Duodenal mucosa (tissue), 2 donors: ENCODE measurements at regions not wholly inside any gene's neighbourhood (a gene's known extent, or its start where the extent isn't known, plus 50 kb on each side); places are given as distances from the start of the nearest gene placed in this dataset.
"Not testable (repeated sequence)": the region's sequence is repeated elsewhere in the genome, so short reads cannot be mapped to it uniquely, and the experiment has no call there.

Source experiments
- H3K27ac ChIP-seq: one replicate; pipeline ENCODE4 v1.7.0; 2013; ENCODE audit warnings: low read depth, low read length
- H3K27me3 ChIP-seq, 2 donors: one replicate each; pipeline ENCODE4 v1.7.0; 2013; ENCODE audit warnings: low read length in 2 of 2, control low read depth in 1 of 2; ENCODE audit not compliant: insufficient read depth in 2 of 2, control insufficient read depth in 1 of 2
- H3K36me3 ChIP-seq, 2 donors: one replicate each; pipeline ENCODE4 v1.7.0; 2013; ENCODE audit warnings: low read length in 2 of 2, control low read depth in 1 of 2; ENCODE audit not compliant: insufficient read depth in 2 of 2, control insufficient read depth in 1 of 2
- H3K4me1 ChIP-seq, 2 donors: one replicate each; pipeline ENCODE4 v1.7.0; 2013; ENCODE audit warnings: low read length in 2 of 2, control low read depth in 1 of 2; ENCODE audit not compliant: insufficient read depth in 2 of 2, control insufficient read depth in 1 of 2
- H3K4me3 ChIP-seq, 2 donors: one replicate each; pipeline ENCODE4 v1.7.0; 2013; ENCODE audit warnings: low read length in 2 of 2, low read depth in 1 of 2
- H3K9ac ChIP-seq, 2 donors: one replicate each; pipeline ENCODE4 v1.7.0; 2013; ENCODE audit warnings: low read length in 2 of 2, low read depth in 1 of 2
- H3K9me3 ChIP-seq, 2 donors: one replicate each; pipeline ENCODE4 v1.7.0; 2013; ENCODE audit warnings: low read length in 2 of 2, control low read depth in 1 of 2; ENCODE audit not compliant: control insufficient read depth in 1 of 2

DNA sequence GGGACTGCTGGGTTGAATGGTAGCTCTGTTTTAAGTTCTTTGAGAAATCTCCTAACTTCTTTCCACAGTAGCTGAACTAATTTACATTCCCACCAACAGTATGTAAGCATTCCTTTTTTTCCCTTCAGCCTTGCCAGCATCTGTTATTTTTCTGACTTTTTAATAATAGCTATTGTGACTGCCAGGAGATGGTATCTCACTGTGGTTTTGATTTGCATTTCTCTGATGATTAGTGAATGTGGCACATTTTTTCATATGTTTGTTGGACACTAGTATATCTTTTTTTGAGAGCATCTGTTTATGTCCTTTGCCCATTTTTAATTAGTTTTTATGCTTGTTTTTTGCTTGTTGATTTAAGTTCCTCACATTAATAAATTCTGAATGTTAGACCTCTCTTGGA lies 990.8 kb downstream of the GATA3 start:
- Histone ChIP-seq H3K36me3 (no peaks in the 10 kb centered on the region), H3K4me1 (no peaks in the 10 kb centered on the region), H3K4me3 (no peak overlapping the region), H3K9ac (no peak overlapping the region), H3K27ac (no peak overlapping the region), H3K9me3 (no peaks in the 10 kb centered on the region), H3K27me3 (no peaks in the 10 kb centered on the region)

DNA sequence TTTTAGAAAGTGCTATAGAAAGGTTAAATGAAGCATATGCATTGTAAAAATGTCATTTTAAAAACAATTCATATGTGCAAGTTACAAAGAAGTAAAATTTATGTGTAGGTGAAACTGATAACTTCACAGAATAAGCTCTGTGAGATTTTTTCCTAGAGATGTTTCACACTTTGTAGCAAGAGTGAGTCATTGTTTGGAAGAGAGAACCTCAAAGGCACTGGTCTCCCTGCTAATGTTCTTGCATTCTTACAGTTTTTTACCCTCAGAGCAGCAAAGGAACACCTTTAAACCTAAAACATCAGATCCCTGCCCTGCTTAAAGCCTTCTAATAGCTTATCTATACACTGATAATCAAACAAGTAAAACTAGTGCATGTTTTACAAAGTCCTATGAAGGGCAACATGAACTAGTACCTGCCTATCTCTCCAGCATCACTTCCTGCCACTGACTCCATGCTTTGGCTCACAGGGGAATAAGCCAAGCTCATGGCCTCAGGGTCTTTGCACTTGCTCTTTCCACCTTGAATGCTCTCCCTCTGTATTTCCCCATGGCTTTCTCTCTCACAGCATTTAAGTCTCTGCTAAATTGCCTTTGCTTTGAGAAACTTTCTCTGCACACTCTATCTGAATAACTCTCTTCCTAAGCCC lies 997.0 kb downstream of the GATA3 start:
- no peaks in the 10 kb centered on the region for H3K27me3 ChIP-seq
- no peak overlapping the region for H3K9ac ChIP-seq
- H3K4me1 ChIP-seq, result no peaks in the 10 kb centered on the region
- peaks cover 0 to 4% of the 10 kb centered on the region in 2 donors for H3K9me3 ChIP-seq
- H3K4me3 ChIP-seq, result no peak overlapping the region
- H3K36me3 ChIP-seq, result no peaks in the 10 kb centered on the region
- no peak overlapping the region for H3K27ac ChIP-seq

DNA sequence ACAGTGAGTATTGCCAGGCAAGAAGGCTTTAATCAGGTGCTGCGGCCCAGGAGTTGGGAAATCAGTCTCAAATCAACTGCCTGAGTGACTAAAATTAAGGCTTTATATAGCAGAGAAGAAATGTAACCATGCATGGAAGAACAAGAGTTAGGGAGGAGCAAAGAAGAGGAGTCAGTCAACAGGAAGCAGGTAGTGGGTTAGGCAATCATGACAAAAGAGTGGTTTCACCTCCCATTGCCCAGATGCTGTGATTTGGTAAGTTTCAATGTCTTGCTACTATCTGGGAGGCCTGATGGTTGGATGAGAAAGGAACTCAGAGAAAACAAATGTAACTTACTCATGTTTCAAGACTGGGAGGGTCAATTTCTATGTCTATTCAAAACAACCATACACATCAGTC lies 998.3 kb downstream of the GATA3 start:
- Histone ChIP-seq H3K27me3 (no peaks in the 10 kb centered on the region), H3K4me3 (no peak overlapping the region), H3K9ac (no peak overlapping the region), H3K4me1 (no peaks in the 10 kb centered on the region), H3K9me3 (peaks cover 0 to 4% of the 10 kb centered on the region in 2 donors), H3K27ac (no peak overlapping the region), H3K36me3 (no peaks in the 10 kb centered on the region)

DNA sequence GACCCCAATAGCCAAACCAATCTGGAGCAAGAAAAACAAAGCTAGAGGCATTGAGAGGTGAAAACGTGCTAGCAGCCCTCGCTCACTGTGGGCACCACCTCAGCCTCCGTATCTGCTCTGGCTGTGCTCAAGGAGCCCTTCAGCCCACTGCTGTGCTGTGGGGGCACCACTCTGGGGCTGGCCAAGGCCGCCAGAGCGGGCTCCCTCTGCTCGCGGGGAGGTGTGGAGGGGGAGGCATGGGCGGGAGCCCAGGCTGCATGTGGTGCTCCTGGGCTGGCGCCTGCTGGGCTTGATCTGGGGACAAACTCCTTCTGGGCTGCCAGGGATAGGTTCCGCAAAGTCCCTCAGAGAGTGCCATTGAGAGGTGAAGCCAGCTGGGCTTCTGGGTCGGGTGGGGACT lies 1002.0 kb downstream of the GATA3 start:
- H3K36me3 ChIP-seq, result no peaks in the 10 kb centered on the region

GRCh38 chr10:9057293-9057692 lies 1002.8 kb downstream of the GATA3 start:
- H3K4me3 ChIP-seq, H3K4me1 ChIP-seq, H3K9me3 ChIP-seq, H3K36me3 ChIP-seq, H3K27ac ChIP-seq, H3K9ac ChIP-seq, H3K27me3 ChIP-seq: not testable (repeated sequence)

More for the DNA sequence above, 1002.0 kb downstream of the GATA3 start:
- Histone ChIP-seq H3K4me1 (no peaks in the 10 kb centered on the region), H3K9me3 (peaks cover 0 to 4% of the 10 kb centered on the region in 2 donors), H3K4me3 (no peak overlapping the region), H3K27me3 (no peaks in the 10 kb centered on the region), H3K9ac (no peak overlapping the region), H3K27ac (no peak overlapping the region)

DNA sequence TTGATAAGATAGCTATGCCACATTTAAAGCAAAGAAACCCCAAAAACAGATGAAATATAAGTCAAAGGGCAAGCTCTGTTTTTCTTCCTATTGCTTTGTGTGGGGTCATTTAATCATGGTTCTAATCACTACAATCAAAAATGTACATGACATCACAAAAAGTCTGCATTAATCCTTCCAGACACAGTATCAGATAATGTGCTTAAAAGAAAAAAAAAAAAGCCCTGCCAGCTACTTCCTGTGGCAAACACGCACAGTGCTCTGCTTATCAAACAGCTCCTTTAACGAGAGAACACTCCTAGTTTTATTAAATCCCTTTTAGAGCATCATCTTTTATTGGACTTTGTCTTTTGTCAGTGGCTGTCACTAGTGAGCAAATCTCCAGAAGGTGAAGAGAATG lies 1005.8 kb downstream of the GATA3 start:
- Histone ChIP-seq H3K27me3 (no peaks in the 10 kb centered on the region), H3K4me3 (no peak overlapping the region), H3K4me1 (no peaks in the 10 kb centered on the region), H3K36me3 (no peaks in the 10 kb centered on the region), H3K9ac (no peak overlapping the region), H3K27ac (no peak overlapping the region), H3K9me3 (no peaks in the 10 kb centered on the region)

GRCh38 chr10:9061871-9062270 lies 1007.4 kb downstream of the GATA3 start:
- H3K36me3 ChIP-seq, result no peaks in the 10 kb centered on the region
- no peaks in the 10 kb centered on the region for H3K4me1 ChIP-seq
- no peak overlapping the region for H3K4me3 ChIP-seq
- H3K27me3 ChIP-seq, result no peaks in the 10 kb centered on the region
- no peak overlapping the region for H3K27ac ChIP-seq
- no peaks in the 10 kb centered on the region for H3K9me3 ChIP-seq
- no peak overlapping the region for H3K9ac ChIP-seq

GRCh38 chr10:9066152-9066551 lies 1011.7 kb downstream of the GATA3 start:
- H3K27me3 ChIP-seq, result no peaks in the 10 kb centered on the region
- H3K9ac ChIP-seq, result no peak overlapping the region
- H3K27ac ChIP-seq, result no peak overlapping the region
- H3K4me1 ChIP-seq, result no peaks in the 10 kb centered on the region
- no peaks in the 10 kb centered on the region for H3K9me3 ChIP-seq
- H3K4me3 ChIP-seq, result no peak overlapping the region
- no peaks in the 10 kb centered on the region for H3K36me3 ChIP-seq

DNA sequence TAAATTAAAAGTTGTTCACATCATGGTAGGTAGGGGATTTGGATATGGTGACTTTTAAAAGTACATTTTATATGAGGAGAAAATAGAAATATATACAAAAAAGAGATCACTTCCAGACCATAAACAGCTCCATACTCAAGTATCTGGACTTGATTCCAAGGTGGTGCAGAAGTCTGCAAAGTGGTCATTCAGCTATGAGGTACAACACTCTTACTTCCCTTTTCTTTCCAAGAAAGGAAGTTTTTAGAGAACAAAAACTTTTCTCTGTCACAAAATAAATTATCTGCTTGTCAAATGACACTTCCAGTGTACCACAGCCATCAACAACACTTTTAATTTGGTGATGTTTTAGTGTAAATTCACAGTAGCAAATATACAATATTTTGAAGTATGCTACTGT lies 1013.5 kb downstream of the GATA3 start:
- H3K27ac ChIP-seq, result no peak overlapping the region
- H3K9ac ChIP-seq, result no peak overlapping the region
- H3K36me3 ChIP-seq, result no peaks in the 10 kb centered on the region
- no peak overlapping the region for H3K4me3 ChIP-seq
- no peaks in the 10 kb centered on the region for H3K27me3 ChIP-seq
- H3K4me1 ChIP-seq, result no peaks in the 10 kb centered on the region
- H3K9me3 ChIP-seq, result no peaks in the 10 kb centered on the region

DNA sequence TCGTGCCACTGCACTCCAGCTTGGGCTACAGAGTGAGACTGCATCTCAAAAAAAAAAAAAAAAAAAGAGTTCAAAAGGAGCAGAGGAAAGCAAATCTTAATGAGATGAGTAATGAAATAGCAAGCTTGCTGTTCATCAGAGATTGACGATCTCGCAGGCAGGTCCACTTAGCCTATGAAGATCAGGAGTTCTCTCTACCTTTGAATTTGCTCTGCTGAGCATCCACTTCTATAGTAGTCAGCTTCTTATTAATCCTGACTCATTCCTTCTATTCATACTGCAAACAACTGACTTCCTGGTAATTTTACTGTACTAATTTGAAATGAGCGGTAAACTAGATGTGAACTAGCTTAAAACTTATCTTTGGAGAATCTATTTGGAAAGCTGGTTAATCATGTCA lies 1014.6 kb downstream of the GATA3 start:
- Histone ChIP-seq H3K4me1 (no peaks in the 10 kb centered on the region), H3K4me3 (no peak overlapping the region), H3K36me3 (no peaks in the 10 kb centered on the region), H3K27ac (no peak overlapping the region), H3K27me3 (no peaks in the 10 kb centered on the region), H3K9ac (no peak overlapping the region), H3K9me3 (no peaks in the 10 kb centered on the region)

DNA sequence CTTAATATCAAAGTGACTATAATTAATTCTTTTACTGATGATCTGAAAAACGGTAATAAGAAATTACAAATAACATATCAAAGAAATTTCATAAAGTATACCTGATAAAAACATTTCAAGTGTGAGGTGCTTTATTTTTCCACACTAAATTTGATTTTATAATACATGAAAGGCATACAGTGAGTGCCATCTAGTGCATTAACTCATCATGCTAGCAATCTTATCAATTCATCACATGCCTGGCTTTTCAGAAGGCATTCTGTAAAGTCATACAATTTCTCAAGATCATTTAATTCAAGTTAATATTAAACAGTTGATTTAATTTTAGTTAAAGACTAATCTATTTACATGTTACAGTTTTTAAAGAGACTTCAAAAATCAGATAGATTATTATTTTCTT lies 1020.9 kb downstream of the GATA3 start:
- no peaks in the 10 kb centered on the region for H3K36me3 ChIP-seq
- H3K4me1 ChIP-seq, result no peaks in the 10 kb centered on the region
- H3K9me3 ChIP-seq, result no peaks in the 10 kb centered on the region
- H3K4me3 ChIP-seq, result no peak overlapping the region
- H3K9ac ChIP-seq, result no peak overlapping the region
- H3K27me3 ChIP-seq, result no peaks in the 10 kb centered on the region
- no peak overlapping the region for H3K27ac ChIP-seq
